ENCODE measurements at regions not wholly inside any gene's neighbourhood (a gene's known extent, or its start where the extent isn't known, plus 50 kb on each side); places are given as distances from the start of the nearest gene placed in this dataset.

DNA sequence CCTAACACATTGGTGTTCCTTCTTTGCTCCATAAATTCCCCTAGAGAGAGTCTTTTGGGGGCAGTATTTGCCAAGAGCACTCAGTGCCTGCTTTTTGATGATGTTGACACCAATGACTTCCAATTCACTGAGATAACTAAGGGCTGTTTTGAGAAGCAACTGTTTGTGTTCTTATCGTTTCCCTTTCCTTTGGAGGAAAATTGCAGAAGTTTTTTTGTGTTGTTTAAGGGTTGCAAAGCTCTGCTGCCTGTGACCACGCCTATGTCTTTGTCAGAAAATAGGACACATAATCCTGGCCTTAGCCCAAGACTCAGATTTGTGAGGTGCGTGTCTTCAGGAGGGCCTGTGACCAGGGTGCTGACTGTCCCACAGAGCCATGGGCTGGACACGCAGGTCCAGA is 99.6 kb downstream of the FAM43A start (continued):
- TF ChIP-seq MZF1 (tag by site-specific recombination; IDR thresholded peaks at IDR 0.05; ENCODE audit: borderline replicate concordance): no peak
- TF ChIP-seq ZNF133 (tag by site-specific recombination; IDR thresholded peaks at IDR 0.05): no peak
- TF ChIP-seq KLF10 (tag by site-specific recombination; IDR thresholded peaks at IDR 0.05): no peak
- no peak for TF ChIP-seq ZNF10 (tag by site-specific recombination; IDR thresholded peaks at IDR 0.05)

- H3K4me1 ChIP-seq (ENCODE audit: control insufficient read depth, insufficient read depth, low read length): no peaks in the 10 kb centered on the region
- no peak overlapping the region for H3K27ac ChIP-seq (ENCODE audit: extremely low read depth, low read depth, low read length)
- ChIA-PET CTCF (no interaction called here), POLR2A (no interaction called here)
- TF ChIP-seq KLF7 (tag by site-specific recombination; IDR thresholded peaks at IDR 0.05; ENCODE audit: borderline replicate concordance) (no peak), PRDM1 (tag by site-specific recombination; IDR thresholded peaks at IDR 0.05) (no peak), ZFP69B (tag by site-specific recombination; IDR thresholded peaks at IDR 0.05) (no peak), FEZF1 (tag by site-specific recombination; IDR thresholded peaks at IDR 0.05) (no peak)
- TF ChIP-seq, protein P1, sequence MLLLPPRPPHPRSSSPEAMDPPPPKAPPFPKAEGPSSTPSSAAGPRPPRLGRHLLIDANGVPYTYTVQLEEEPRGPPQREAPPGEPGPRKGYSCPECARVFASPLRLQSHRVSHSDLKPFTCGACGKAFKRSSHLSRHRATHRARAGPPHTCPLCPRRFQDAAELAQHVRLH (tag by site-specific recombination; IDR thresholded peaks at IDR 0.05): no peak
- H3K4me3 ChIP-seq (ENCODE audit: low read depth, low read length): no peak overlapping the region
- no peaks in the 10 kb centered on the region for H3K36me3 ChIP-seq (ENCODE audit: control insufficient read depth in 2 of 2, insufficient read depth in 1 of 2, low read length in 2 of 2)
- no peaks in the 10 kb centered on the region for H3K9me3 ChIP-seq (ENCODE audit: control insufficient read depth, insufficient read depth, low read depth, low read length)
Observed at GRCh38 chr3:194787072-194787471, 101.4 kb downstream of the FAM43A start.

DNA sequence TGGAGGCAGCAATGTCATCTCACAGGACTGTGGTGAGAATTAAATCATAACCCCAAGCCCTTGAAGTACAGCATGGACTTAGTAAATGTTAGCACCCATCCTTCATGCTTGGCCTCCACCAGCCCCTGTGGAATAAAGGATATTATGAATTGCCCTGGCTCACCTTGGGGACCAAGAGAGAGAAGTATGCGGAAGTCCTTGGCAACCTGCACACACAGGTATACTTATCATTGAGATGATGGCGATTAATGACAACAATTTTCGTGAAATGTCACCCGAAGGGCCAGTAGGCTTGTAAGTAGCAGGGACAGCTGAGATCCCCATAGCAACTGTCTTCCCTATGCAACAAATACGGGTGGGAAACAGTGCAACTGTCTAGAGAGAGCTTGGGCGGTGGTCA is 102.0 kb downstream of the FAM43A start:
- TF ChIP-seq ZNF146 (tag by site-specific recombination; IDR thresholded peaks at IDR 0.05) (no peak), ZNF175 (tag by site-specific recombination; IDR thresholded peaks at IDR 0.05) (no peak), ZNF2 (tag by site-specific recombination; IDR thresholded peaks at IDR 0.05) (no peak), IKZF3 (tag by site-specific recombination; IDR thresholded peaks at IDR 0.05) (no peak), HOXA7 (CRISPR knock-in tag; IDR thresholded peaks at IDR 0.05; ENCODE audit: borderline replicate concordance) (no peak), ZNF416 (tag by site-specific recombination; IDR thresholded peaks at IDR 0.05) (no peak), ZNF274 (IDR thresholded peaks at IDR 0.05; ENCODE audit: low read length) (no peak), ZNF274 (tag by site-specific recombination; IDR thresholded peaks at IDR 0.05; ENCODE audit: borderline replicate concordance) (no peak), ZNF48 (tag by site-specific recombination; IDR thresholded peaks at IDR 0.05) (no peak), ZNF501 (tag by site-specific recombination; IDR thresholded peaks at IDR 0.05) (no peak)
- H3K4me1 ChIP-seq (ENCODE audit: control insufficient read depth, insufficient read depth, low read length): no peaks in the 10 kb centered on the region
- H3K27ac ChIP-seq (ENCODE audit: extremely low read depth, low read depth, low read length): no peak overlapping the region
- no peak overlapping the region for H3K4me3 ChIP-seq (ENCODE audit: low read depth, low read length)
- H3K9me3 ChIP-seq (ENCODE audit: control insufficient read depth, insufficient read depth, low read depth, low read length): no peaks in the 10 kb centered on the region
- CTCF ChIA-PET: no interaction called here
- no peaks in the 10 kb centered on the region for H3K36me3 ChIP-seq (ENCODE audit: control insufficient read depth in 2 of 2, insufficient read depth in 1 of 2, low read length in 2 of 2)
- POLR2A ChIA-PET: no interaction called here

DNA sequence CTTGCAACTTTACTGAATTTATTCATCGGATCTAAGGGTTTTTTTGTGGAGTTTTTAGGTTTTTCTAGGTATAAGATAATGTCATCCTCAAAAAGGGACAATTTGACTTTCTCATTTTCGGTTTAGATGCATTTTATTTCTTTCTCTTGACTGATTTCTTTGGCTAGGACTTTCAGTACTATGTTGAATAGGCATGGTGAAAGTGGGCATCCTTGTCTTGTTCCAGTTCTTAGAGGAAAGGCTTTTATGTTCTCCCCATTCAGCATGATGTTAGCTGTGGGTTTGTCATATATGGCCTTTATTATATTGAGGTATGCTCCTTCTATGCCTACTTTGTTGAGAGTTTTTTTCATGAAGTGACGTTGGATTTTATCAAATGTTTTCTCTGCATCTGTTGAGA is 106.7 kb downstream of the FAM43A start:
- Histone ChIP-seq H3K4me3 (ENCODE audit: low read depth, low read length) (no peak overlapping the region), H3K9me3 (ENCODE audit: control insufficient read depth, insufficient read depth, low read depth, low read length) (no peaks in the 10 kb centered on the region), H3K27ac (ENCODE audit: extremely low read depth, low read depth, low read length) (no peak overlapping the region), H3K4me1 (ENCODE audit: control insufficient read depth, insufficient read depth, low read length) (no peaks in the 10 kb centered on the region), H3K36me3 (ENCODE audit: control insufficient read depth in 2 of 2, insufficient read depth in 1 of 2, low read length in 2 of 2) (no peaks in the 10 kb centered on the region)
- CTCF ChIA-PET: interaction anchor here (0.7 kb wide), 1 partner anchor 321 kb away, joined by 5 read pairs; no protein-coding TSS in a partner anchor
- POLR2A ChIA-PET: no interaction called here
- no peak for TF ChIP-seq ZNF571 (tag by site-specific recombination; IDR thresholded peaks at IDR 0.05)
- TF ChIP-seq GLI2 (tag by site-specific recombination; IDR thresholded peaks at IDR 0.05; ENCODE audit: borderline replicate concordance, low read depth): no peak
- TF ChIP-seq, protein P2, sequence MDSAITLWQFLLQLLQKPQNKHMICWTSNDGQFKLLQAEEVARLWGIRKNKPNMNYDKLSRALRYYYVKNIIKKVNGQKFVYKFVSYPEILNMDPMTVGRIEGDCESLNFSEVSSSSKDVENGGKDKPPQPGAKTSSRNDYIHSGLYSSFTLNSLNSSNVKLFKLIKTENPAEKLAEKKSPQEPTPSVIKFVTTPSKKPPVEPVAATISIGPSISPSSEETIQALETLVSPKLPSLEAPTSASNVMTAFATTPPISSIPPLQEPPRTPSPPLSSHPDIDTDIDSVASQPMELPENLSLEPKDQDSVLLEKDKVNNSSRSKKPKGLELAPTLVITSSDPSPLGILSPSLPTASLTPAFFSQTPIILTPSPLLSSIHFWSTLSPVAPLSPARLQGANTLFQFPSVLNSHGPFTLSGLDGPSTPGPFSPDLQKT (IDR thresholded peaks at IDR 0.05; ENCODE audit: borderline replicate concordance, low read depth, low read length): no peak
- TF ChIP-seq, protein P3, sequence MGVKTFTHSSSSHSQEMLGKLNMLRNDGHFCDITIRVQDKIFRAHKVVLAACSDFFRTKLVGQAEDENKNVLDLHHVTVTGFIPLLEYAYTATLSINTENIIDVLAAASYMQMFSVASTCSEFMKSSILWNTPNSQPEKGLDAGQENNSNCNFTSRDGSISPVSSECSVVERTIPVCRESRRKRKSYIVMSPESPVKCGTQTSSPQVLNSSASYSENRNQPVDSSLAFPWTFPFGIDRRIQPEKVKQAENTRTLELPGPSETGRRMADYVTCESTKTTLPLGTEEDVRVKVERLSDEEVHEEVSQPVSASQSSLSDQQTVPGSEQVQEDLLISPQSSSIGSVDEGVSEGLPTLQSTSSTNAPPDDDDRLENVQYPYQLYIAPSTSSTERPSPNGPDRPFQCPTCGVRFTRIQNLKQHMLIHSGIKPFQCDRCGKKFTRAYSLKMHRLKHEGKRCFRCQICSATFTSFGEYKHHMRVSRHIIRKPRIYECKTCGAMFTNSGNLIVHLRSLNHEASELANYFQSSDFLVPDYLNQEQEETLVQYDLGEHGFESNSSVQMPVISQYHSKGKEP (tag by site-specific recombination; IDR thresholded peaks at IDR 0.05): no peak
- no peak for TF ChIP-seq SCRT2 (tag by site-specific recombination; IDR thresholded peaks at IDR 0.05)
- TF ChIP-seq ZNF610 (tag by site-specific recombination; IDR thresholded peaks at IDR 0.05; ENCODE audit: borderline replicate concordance): no peak
- TF ChIP-seq, protein P4, sequence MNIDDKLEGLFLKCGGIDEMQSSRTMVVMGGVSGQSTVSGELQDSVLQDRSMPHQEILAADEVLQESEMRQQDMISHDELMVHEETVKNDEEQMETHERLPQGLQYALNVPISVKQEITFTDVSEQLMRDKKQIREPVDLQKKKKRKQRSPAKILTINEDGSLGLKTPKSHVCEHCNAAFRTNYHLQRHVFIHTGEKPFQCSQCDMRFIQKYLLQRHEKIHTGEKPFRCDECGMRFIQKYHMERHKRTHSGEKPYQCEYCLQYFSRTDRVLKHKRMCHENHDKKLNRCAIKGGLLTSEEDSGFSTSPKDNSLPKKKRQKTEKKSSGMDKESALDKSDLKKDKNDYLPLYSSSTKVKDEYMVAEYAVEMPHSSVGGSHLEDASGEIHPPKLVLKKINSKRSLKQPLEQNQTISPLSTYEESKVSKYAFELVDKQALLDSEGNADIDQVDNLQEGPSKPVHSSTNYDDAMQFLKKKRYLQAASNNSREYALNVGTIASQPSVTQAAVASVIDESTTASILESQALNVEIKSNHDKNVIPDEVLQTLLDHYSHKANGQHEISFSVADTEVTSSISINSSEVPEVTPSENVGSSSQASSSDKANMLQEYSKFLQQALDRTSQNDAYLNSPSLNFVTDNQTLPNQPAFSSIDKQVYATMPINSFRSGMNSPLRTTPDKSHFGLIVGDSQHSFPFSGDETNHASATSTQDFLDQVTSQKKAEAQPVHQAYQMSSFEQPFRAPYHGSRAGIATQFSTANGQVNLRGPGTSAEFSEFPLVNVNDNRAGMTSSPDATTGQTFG (tag by site-specific recombination; IDR thresholded peaks at IDR 0.05; ENCODE audit: borderline replicate concordance): no peak
- TF ChIP-seq, protein P5, sequence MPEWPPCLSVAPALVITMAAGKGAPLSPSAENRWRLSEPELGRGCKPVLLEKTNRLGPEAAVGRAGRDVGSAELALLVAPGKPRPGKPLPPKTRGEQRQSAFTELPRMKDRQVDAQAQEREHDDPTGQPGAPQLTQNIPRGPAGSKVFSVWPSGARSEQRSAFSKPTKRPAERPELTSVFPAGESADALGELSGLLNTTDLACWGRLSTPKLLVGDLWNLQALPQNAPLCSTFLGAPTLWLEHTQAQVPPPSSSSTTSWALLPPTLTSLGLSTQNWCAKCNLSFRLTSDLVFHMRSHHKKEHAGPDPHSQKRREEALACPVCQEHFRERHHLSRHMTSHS (tag by site-specific recombination; IDR thresholded peaks at IDR 0.05): no peak
